OCI-LY1 (cell line): ENCODE measurements at regions not wholly inside any gene's neighbourhood (a gene's known extent, or its start where the extent isn't known, plus 50 kb on each side); places are given as distances from the start of the nearest gene placed in this dataset.

ENCODE experiments used
- H2AFZ ChIP-seq: fragments of 200-600 bp; sonication (generic), shearing (Covaris generic); 2 replicates; pipeline ENCODE4 v1.6.0; 2014; ENCODE audit warnings: antibody characterized with exemption, mild to moderate bottlenecking, low read length
- H3F3A ChIP-seq: fragments of 200-600 bp; sonication (generic), shearing (Covaris generic); 2 replicates; pipeline ENCODE4 v1.6.0; 2014; ENCODE audit warnings: mild to moderate bottlenecking, antibody characterized with exemption, low read length, moderate library complexity; ENCODE audit not compliant: insufficient read depth
- H3K27ac ChIP-seq: fragments of 200-600 bp; sonication (generic); 2 replicates; pipeline ENCODE4 v1.5.1; 2014; ENCODE audit warnings: low read length, mixed run types, mild to moderate bottlenecking, low read depth; ENCODE audit not compliant: poor library complexity, severe bottlenecking
- H3K27me3 ChIP-seq: fragments of 200-600 bp; sonication (generic); 2 replicates; pipeline ENCODE4 v1.6.0; 2014; ENCODE audit warnings: antibody characterized with exemption, mild to moderate bottlenecking, low read length, moderate library complexity; ENCODE audit not compliant: insufficient read depth
- H3K36me3 ChIP-seq: fragments of 200-600 bp; sonication (generic); 2 replicates; pipeline ENCODE4 v1.6.1; 2014; ENCODE audit warnings: mild to moderate bottlenecking, antibody characterized with exemption, low read length, moderate library complexity, mixed read lengths; ENCODE audit not compliant: insufficient read depth
- H3K4me1 ChIP-seq: fragments of 200-600 bp; sonication (generic); 2 replicates; pipeline ENCODE4 v1.5.1; 2014; ENCODE audit warnings: mild to moderate bottlenecking, low read length, moderate library complexity; ENCODE audit not compliant: insufficient read depth, severe bottlenecking
- H3K4me2 ChIP-seq: fragments of 200-600 bp; sonication (generic), shearing (Covaris generic); 2 replicates; pipeline ENCODE4 v1.6.1; 2014; ENCODE audit warnings: low read length
- H3K4me3 ChIP-seq: fragments of 200-600 bp; sonication (generic); 2 replicates; pipeline ENCODE4 v1.5.1; 2014; ENCODE audit warnings: low read length, low read depth, mild to moderate bottlenecking, mixed read lengths; ENCODE audit not compliant: poor library complexity, severe bottlenecking
- H3K79me2 ChIP-seq: fragments of 200-600 bp; shearing (Covaris generic); 2 replicates; pipeline ENCODE4 v1.6.1; 2016; ENCODE audit warnings: mixed run types, low read length, mixed read lengths; ENCODE audit not compliant: insufficient read depth
- H3K9ac ChIP-seq: fragments of 200-600 bp; sonication (generic), shearing (Covaris generic); 2 replicates; pipeline ENCODE4 v1.6.1; 2014; ENCODE audit warnings: mild to moderate bottlenecking, low read length, mixed read lengths
- H3K9me2 ChIP-seq: fragments of 200-600 bp; sonication (generic), shearing (Covaris generic); 2 replicates; pipeline ENCODE4 v1.6.1; 2014; ENCODE audit warnings: low read depth, mild to moderate bottlenecking, low read length, mixed read lengths
- H3K9me3 ChIP-seq: fragments of 200-600 bp; shearing (Covaris generic); 2 replicates; pipeline ENCODE4 v1.6.1; 2014; ENCODE audit warnings: low read length, mixed read lengths
- H4K20me1 ChIP-seq: fragments of 200-600 bp; sonication (generic), shearing (Covaris generic); 2 replicates; pipeline ENCODE4 v1.6.0; 2016; ENCODE audit warnings: mild to moderate bottlenecking, low read length; ENCODE audit not compliant: insufficient read depth
- CTCF ChIP-seq: fragments of 200-600 bp; sonication (generic), shearing (Covaris generic); IDR thresholded peaks from 2 replicates; pipeline ENCODE4 v1.5.1; 2017; ENCODE audit warnings: mild to moderate bottlenecking, antibody characterized with exemption, low read length, moderate library complexity, mixed read lengths
- EZH2 ChIP-seq: fragments of 200-600 bp; sonication (generic), shearing (Covaris generic); IDR thresholded peaks from 2 replicates; pipeline ENCODE4 v1.8.0; 2017; ENCODE audit warnings: borderline replicate concordance, mixed run types, mild to moderate bottlenecking, antibody characterized with exemption, low read length, moderate library complexity, mixed read lengths

- Histone ChIP-seq H3K4me2 (no peak overlapping the region), H3K4me3 (no peak overlapping the region), H3K9ac (no peak overlapping the region), H3K27ac (no peak overlapping the region), H3K9me2 (no peaks in the 10 kb centered on the region), H2AFZ (no peak overlapping the region), H3K4me1 (no peaks in the 10 kb centered on the region), H3F3A (no peaks in the 10 kb centered on the region; the same call in 1 of the 2 replicates), H3K36me3 (no peaks in the 10 kb centered on the region), H3K27me3 (no peaks in the 10 kb centered on the region), H3K9me3 (no peaks in the 10 kb centered on the region), H3K79me2 (no peaks in the 10 kb centered on the region), H4K20me1 (no peaks in the 10 kb centered on the region)
- no peak for TF ChIP-seq EZH2
- TF ChIP-seq CTCF: no peak
Measured at GRCh38 chr21:28214786-28215185, 777.9 kb downstream of the LTN1 start.

GRCh38 chr21:28213261-28213660 is 779.4 kb downstream of the LTN1 start:
- no peak overlapping the region for H2AFZ ChIP-seq
- no peaks in the 10 kb centered on the region for H3K4me1 ChIP-seq
- H4K20me1 ChIP-seq: no peaks in the 10 kb centered on the region
- H3F3A ChIP-seq: no peaks in the 10 kb centered on the region; the same call in 1 of the 2 replicates
- no peaks in the 10 kb centered on the region for H3K27me3 ChIP-seq
- TF ChIP-seq EZH2: no peak
- TF ChIP-seq CTCF: no peak
- H3K36me3 ChIP-seq: no peaks in the 10 kb centered on the region
- H3K9me2 ChIP-seq: no peaks in the 10 kb centered on the region
- no peak overlapping the region for H3K4me3 ChIP-seq
- no peak overlapping the region for H3K27ac ChIP-seq
- H3K4me2 ChIP-seq: no peak overlapping the region
- H3K9me3 ChIP-seq: no peaks in the 10 kb centered on the region
- no peak overlapping the region for H3K9ac ChIP-seq
- H3K79me2 ChIP-seq: no peaks in the 10 kb centered on the region

GRCh38 chr21:28212061-28212460 is 780.6 kb downstream of the LTN1 start:
- H3K4me3 ChIP-seq: no peak overlapping the region
- H3K79me2 ChIP-seq: no peaks in the 10 kb centered on the region
- no peak for TF ChIP-seq CTCF
- no peak for TF ChIP-seq EZH2
- no peak overlapping the region for H3K9ac ChIP-seq
- H3F3A ChIP-seq: no peaks in the 10 kb centered on the region; the same call in 1 of the 2 replicates
- H2AFZ ChIP-seq: no peak overlapping the region
- H3K9me3 ChIP-seq: no peaks in the 10 kb centered on the region
- no peaks in the 10 kb centered on the region for H3K4me1 ChIP-seq
- H3K9me2 ChIP-seq: no peaks in the 10 kb centered on the region
- H3K27me3 ChIP-seq: no peaks in the 10 kb centered on the region
- H3K4me2 ChIP-seq: no peak overlapping the region
- H3K27ac ChIP-seq: no peak overlapping the region
- H4K20me1 ChIP-seq: no peaks in the 10 kb centered on the region
- H3K36me3 ChIP-seq: no peaks in the 10 kb centered on the region
